HG03460 (cell line): ENCODE measurements at regions not wholly inside any gene's neighbourhood (a gene's known extent, or its start where the extent isn't known, plus 50 kb on each side); places are given as distances from the start of the nearest gene placed in this dataset.
"Not testable (repeated sequence)": the region's sequence is repeated elsewhere in the genome, so short reads cannot be mapped to it uniquely, and the experiment has no call there.

Source experiments
- ATAC-seq: cut with Tn5 transposase; IDR thresholded peaks from one replicate; pipeline ENCODE4 v1.9.1; 2021; ENCODE audit not compliant: unreplicated experiment

DNA sequence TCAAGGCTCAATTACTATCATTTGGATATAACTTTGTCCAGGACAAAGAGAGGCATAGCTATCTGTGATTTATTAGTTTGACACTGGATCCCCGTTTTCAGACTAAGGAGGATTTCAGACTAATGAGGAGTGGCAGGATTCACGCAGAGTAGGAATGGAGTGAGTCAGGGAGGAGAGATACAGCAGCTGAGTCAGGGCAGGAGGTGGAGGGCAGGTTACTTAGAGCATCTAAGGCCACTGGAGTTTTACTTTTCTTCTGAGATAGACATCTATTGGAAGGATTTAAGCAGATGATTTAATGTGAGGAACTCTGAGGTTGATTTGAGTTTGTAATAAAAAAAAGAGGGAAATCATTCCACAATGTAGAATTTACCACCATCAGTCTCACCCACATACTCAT is 110.6 kb downstream of the RPIA start:
- ATAC-seq, result not testable (repeated sequence)

DNA sequence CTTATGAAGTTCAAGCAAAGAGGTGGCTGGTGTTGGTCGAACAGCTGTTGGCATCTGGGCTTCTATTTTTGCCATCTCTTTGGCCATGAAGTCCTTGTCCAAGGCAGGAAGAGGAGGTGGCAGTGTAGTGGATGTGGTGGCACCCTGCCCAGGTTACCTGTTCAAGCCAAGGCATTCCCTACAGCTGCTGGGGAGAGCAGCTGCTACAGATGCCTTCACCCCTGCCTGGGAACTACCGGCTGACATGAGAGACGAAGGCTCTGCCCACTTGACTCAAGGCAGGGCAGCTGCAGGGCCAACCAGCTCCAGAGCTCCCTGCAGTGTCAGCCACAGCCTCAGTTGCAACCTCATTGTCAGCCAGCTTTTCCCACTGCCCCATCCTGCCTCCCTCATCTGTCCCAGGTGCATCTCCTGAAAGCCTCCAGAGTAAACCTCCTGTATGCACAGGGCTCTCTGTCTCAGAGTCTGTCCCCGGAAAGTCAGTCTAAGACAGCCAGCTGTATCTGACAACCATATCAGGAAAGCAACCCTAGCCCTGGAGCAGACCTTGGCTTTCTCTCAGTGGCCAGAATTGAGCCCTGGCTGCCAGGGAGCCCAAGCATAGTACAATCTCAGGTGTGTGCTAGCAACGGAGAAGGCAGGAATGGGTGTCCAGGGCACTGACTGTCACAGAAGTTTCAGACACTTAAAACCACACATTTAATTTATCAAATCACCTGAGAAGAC is 115.9 kb downstream of the RPIA start:
- ATAC-seq, result no peak

DNA sequence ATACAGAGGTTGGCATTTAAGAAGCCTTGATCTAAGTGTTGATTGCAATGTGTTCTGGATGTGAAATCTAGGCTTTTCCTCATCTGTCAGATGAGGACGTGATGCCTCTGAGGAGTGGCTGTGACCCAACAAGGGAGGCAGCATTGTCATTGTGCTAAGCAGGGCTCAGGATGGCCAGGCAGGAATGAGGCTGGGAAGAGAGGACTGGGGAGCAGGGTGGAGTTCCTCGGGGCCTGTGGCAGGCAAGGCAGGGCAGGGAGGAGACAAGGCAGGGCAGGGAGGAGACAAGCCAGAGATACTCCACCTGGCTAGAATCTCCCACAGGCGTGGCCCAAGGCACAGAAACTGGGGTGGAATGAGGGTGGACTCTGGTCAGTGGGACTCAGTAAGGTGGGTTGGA is 116.6 kb downstream of the RPIA start:
- ATAC-seq, result no peak

DNA sequence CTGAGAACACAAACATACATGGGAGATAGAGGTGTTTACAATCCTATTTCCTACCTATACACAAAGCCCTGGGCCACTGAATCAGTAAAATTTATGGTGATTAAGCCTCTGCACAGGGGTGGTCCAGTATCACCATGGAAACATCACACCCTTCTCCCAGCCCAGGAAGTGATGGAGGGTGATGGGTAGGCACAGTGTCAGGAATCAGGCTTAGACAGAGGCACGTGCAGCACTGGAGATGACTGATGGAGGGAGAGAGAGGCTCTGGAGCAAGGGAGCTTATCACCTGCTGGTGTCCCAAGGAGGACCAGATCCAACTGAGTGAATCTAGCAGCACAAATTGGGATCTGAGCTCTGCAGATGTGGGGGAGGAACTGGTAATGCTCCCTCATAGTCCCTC is 117.2 kb downstream of the RPIA start:
- no peak for ATAC-seq

DNA sequence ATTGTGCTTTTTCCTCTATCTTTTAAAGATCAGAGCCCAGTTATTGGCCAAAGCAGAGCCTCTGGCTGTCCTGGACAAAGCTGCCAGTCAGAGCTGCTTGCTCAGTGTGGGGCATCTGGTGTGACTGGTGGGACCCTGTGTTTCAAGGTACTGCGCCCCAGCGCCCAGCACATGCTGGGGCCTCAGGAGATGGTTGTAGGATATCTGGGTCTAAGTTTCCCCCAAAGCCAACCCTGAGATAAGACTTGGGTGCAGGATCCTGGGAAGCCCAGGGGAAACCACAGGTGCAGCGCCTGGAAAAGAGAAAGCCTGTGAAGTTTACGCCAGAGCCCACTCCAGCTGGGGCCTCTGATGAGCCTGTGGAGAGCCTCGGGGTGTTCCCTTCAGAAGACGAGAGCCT is 117.7 kb downstream of the RPIA start:
- ATAC-seq, result no peak

DNA sequence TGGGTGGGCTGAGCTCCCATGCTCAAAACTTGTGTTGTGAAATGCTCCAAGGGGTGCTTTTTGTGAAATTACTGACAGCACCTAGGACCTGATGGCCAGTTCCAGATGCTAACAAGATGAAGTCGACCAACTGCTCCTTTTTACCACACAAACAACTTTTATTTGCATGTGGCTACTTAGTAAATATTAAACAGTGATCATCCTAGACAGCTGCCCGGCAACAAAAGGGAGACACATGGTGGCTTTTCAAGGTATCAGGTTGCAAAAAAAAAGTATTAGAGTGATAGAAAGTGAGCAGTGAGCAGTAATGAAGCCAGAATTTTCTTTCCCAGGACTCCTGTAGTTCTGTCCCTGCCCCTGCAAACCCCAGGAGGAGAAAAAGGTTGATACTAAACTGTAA is 118.5 kb downstream of the RPIA start:
- ATAC-seq, result peak; percentile 79

DNA sequence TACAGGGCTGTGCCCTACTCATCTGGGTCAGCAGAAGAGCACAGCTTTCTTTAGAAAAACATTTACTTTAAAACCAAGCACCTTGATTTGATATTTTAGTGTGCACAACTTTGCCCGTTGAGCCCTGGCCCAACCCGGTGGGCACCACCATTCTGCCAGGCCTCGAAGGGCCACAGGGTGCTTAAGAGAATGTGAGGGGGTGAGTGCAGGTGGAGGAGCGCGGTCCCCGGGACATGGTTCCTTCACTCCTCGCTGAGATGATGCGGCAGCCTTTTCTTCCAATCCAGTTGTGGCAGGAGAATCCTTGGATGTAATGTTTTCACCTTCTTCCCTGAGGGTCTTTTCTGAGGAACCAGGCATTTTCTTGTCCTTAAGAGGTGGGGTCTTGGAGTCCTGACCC is 119.0 kb downstream of the RPIA start:
- no peak for ATAC-seq

DNA sequence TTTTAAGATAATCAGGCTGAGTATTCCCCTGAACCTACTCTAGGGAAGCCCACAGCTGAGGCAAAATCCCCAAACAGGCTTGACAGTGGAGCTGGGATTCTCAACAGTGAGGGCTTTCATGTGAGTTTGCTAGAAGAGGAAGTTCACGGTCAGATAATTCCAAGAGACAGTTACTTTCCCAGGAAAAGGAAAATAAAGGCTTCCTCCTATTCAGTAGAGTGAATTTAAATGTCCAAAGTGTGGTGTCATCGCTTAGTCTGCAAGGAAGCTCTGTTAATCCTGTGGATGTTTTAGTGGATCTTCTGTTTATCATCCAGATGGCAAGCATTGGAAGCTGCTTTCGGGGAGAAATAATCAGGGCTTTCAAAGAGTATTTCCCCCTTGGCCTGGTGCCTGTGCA is 119.8 kb downstream of the RPIA start:
- no peak for ATAC-seq

DNA sequence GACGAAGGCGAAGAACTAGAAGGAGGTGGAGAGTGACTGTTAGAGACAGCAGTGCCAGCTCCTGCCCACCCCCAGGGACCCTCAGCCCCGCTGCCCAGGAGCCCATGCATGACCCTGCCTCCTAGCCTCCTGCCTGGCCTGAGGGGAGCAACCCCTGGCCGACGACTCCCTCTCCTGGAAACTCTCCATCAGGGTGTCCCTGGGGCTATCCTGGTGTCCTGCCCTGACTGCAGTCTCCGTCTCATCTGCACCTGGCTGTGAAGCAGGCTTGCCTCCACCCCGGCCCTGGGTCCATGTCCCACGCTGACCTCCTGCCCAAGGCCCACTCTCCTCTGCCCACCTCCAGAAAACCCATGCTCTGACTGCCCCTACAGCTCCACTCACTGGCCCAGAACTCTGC is 120.2 kb downstream of the RPIA start:
- no peak for ATAC-seq

DNA sequence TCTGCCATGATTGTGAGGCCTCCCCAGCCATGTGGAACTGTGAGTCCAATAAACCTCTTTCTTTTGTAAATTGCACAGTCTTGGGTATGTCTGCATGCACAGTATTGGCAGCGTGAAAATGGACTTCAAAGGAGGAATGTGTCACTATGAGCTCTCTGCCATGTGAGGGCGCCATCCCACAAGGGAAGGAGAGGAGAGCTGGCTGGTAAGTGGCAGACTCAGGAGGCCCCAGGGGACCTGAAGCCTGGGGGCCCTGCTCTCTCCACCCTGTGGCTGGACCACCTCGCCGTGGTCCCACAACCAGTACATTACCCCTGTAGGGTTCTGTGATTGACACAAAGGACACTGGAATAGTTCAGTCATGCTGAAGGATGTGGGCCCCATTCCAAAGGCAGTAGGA is 122.1 kb downstream of the RPIA start:
- ATAC-seq, result no peak

DNA sequence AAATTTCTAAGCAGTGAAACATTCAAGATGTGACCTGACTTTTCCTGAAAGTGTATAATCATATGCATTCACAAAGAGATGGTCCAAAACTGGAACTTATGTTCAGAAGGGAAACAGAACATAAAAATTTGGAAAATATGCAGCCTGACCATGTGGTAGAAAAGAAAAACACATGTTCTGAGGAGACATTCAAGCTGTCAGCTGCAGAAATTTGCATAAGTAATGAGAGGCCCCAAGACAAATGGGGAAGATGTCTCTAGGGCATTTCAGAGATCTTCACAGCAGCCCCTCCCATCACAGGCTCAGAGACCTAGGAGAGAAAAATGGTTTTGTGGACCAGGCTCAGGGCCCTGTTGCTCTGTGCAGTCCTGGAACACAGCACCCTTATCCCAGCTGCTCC is 123.8 kb downstream of the RPIA start:
- ATAC-seq, result no peak

DNA sequence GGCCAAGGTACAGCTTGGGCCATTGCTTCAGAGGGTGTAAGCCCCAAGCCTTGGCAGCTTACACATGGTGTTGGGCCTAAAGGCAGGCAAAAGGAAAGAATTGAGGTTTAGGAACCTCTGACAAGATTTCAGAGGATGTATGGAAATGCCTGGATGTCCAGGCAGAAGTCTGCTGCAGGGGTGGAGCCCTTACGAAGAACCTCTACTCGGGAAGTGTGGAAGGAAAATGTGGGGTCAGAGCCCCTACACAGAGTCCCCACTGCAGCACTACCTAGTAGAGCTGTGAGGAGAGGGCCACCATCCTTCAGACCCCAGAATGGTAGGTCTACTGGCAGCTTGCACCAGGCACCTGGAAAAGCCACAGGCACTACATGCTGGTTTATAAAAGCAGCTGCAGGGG is 124.2 kb downstream of the RPIA start:
- ATAC-seq, result no peak

DNA sequence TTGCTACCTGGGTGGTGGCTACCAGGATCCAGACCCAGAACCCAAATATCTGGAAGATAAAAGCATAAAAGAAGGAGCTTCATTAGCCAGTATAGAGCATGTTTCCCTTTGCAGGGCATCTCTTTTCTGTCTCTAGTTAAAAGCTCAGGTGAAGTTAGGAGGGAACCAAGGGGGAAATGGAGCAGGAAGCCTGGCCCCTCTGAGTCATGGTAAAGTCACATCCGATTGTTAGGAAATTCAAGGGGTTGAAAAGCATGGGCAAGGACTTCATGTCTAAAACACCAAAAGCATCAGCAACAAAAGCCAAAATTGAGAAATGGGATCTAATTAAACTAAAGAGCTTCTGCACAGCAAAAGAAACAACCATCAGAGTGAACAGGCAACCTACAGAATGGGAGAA is 126.9 kb downstream of the RPIA start:
- ATAC-seq, result no peak

DNA sequence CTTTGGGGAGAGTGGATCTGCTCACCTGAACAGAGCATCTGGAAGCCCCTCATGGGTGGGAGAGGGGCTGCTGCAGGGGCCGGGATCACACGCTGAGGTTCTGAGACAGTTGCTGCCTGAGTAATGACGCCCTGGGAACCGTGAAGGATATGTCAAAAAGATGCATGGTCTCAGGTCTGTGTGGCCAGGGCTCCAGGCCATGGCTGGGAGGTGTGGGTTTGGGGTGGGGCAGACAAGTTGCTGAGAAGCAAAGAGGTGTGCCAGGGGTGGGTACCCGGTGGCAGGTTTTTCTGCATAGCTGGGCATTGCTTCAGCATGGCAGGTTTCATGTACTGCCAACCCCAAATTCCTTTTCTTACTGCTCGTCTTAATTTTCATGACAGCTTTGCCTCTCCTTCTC is 133.5 kb downstream of the RPIA start:
- ATAC-seq, result no peak

DNA sequence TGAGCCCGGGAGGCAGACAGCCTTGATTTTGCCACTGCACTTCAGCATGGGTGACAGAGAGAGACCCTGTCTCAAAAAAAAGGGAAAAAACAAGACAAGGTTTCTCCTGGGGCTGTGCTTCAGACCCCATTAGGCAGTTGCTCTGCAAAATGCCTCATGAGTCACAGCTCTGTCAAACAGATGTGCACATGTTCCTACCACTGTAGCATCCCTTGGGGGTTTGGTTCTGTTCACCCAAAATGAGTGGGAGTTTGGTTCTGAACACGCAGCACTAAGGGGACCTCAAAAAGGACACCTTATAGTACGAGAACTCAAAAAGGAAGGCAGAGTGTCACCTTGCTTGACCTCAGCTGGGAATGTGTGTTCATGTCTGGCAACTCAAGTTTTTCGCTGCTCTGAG is 134.9 kb downstream of the RPIA start:
- ATAC-seq, result no peak

DNA sequence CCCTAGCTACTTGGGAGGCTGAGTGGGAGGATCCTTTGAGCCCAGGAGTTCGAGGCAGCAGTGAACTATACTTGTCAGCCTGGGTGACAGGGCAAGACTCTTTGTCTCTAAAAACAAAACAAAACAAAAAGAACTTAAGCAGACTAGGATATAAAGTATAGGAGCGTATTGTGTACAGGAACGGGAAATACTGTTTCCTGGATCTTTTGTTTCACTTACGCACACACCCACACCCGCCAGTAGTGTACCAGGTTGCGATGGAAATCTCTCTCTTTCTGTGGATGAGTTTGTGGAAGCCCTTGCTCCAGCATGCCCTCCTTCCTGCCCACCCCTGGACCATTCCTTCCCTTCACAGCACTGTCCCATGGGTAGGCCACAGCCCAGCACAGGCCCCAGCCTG is 136.3 kb downstream of the RPIA start:
- ATAC-seq, result no peak

DNA sequence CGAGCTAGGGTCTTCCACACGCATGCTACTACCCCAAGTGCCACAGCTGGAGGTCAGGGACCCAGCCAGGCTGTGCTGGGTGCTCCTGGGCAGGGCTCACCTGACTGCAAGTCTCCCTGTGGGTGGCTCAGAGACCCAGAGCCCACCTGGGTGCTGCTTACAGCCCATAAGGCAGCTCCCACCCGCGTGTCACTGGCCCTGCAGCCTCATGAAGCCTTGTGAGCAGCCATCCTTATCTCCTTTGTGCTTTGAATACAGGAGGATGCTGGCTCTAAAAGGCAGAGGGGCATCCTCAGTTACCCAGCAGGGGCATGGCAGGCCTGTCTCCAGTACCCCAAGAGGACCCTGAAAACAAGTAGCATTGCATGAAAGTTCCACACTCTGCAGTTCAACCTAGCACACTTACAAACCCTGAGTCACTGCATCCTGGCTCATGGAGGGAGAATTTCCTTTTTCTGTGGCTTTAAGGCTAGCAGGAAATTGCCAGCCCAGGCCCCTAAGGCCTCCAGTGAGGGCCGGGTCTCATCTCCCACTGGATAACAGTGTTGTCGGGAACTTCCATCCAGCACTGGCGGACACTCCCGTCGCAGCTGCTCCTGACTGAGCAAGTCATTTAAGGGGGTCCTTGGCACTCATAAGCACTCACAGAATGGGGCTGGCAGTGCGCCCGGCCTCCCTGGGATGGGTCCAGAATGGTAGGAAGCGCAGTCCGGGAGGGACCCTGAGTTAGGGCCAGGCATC is 137.1 kb downstream of the RPIA start:
- no peak for ATAC-seq

DNA sequence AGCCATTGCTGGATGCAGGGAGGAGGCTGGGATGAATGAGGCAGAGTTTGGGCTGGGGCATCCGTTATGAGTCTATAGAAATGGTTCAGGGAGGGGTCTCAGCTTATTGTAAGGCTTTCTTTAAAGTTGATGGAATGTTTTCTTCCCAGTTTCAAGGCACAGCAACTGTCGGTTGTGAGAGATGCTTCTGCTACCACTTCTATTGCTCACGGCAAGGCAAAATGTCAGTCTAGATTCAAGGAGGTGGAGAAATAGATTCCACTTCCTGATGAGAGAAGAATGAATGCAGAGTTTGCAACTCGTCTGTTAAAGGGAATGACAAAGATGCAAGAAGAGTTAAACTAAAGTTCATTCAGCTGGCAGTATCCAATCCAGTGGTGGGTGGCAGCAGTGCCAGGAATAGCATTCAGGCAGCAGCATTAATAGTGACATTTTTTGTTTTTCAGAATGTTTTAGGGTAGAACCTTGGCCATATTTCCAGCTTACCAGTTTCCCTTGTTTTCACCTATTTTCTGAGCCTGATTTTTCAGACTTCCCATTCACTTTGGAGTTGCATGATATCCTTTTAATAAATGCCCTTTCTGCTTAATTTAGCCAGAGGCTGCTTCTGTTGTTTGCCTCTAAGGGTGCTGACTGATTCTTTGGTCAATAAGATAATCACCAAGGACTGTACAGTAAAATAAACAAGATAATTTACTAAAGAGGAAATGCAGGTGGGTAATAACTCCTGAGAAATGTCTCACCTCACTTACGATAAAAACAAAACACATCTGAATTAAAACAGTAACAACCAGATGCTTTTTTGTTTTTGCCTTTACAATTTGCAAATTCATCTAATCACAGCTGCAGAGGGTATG is 138.4 kb downstream of the RPIA start:
- no peak for ATAC-seq

DNA sequence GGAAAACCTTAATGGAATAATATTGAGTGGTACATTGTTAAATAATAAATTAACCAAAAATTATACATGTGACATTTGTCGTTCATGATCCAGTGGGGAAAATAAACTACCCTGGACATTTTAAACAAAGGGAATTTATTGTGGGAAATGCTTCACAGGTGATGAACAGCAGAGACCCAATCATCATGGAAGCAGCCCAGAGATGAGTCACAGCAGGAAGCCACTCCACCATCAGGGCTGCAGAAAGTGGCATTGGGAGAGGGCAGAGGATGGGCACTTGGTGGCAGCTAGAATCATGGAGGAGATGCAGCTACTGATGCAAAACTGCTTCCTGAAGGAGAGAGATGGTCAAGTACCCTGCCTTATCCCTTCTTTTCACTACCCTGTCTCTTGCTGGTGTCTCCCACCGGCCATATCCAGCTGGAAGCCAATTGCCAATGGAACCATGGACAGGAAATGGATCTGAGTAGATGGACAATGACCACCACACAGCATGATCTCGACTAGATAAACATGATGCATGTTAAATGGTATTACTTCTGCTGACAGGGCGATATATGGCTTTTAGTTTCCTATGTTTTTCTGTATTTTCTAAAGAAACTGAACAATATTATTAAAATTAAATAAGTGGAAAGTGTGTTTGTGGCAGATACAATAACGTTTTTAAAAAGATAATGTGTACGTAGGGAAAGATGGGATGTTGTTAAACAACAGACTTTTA is 139.8 kb downstream of the RPIA start:
- no peak for ATAC-seq

DNA sequence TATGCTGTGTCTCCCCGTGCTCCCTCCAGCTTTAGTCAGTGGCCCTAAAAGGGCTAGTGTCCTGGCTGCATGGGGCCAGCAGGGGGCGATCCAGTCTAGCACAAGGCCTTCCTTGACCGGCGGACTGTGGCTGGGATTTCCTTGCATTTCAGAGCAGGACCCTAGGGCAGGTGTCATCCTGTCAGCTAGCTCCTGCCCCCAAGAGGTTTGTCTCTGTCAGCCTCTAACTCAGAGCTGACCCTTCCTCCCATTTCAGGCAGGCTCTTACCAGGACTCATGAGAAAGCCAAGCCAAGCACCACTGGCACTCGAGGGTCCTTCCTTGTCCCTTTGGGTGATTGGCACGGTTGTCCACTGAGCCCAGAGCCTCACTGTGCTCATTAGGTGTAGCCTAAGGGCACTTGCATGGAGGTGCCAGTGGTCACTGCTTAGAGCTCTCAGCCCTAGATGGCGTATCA is 140.3 kb downstream of the RPIA start:
- peak; percentile 68 for ATAC-seq

DNA sequence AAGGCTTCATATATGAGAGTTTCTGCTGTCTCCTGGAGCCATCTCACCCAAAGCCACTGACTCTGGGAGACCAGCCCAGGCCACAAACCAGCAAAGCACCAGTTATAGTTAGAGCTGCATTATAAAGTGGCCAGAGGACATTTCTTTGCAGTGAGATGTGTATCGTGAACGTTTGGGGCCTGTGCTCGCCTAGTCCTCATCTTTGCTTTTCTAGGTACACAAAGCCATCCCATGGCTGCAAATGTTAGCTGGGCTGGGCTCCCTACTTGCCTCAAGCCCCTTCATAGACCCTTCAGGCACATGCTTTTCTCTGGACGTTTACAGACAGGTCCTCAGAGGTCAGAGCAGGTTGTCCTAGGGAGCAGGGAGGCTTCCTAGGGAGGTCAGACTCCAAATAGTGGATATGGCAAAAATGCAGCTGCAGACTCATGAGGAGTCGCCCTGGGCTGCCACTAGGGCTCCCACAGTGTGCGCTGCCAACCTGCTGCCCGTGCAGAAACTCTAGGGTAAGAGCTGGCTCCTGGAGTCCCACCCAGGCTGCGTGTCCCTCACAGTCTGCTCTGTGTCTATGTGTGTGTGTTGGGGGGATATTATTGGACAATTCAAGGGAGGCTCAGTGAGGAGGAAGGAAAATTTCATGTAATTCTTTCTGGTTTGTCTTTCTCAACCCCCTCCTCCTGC is 141.0 kb downstream of the RPIA start:
- ATAC-seq, result peak; percentile 47
